Liver (tissue), 3 donors: ENCODE measurements at regions not wholly inside any gene's neighbourhood (a gene's known extent, or its start where the extent isn't known, plus 50 kb on each side); places are given as distances from the start of the nearest gene placed in this dataset.

Source experiments
- EGR1 ChIP-seq, 2 donors: IDR thresholded peaks; 2 replicates each; pipeline ENCODE4 v1.6.1; 2016 to 2018; ENCODE audit warnings: antibody characterized with exemption in 2 of 2, low read depth in 2 of 2
- GABPA ChIP-seq, 2 donors: IDR thresholded peaks in 1 of 2; conservative IDR thresholded peaks in 1 of 2; 2 replicates each; pipeline ENCODE4 v1.6.1; 2016; ENCODE audit warnings: antibody characterized with exemption in 2 of 2, mild to moderate bottlenecking in 1 of 2, moderate library complexity in 1 of 2
- HNF4A ChIP-seq, 2 donors: conservative IDR thresholded peaks; 2 replicates each; pipeline ENCODE4 v1.6.1; 2016; ENCODE audit warnings: antibody characterized with exemption in 2 of 2, mild to moderate bottlenecking in 2 of 2
- JUND ChIP-seq, 2 donors: IDR thresholded peaks; 2 replicates each; pipeline ENCODE4 v1.6.1; 2016; ENCODE audit warnings: antibody characterized with exemption in 2 of 2
- RAD21 ChIP-seq, 2 donors: IDR thresholded peaks; 2 replicates each; pipeline ENCODE4 v1.6.1; 2016; ENCODE audit warnings: antibody characterized with exemption in 2 of 2, mild to moderate bottlenecking in 2 of 2
- RXRA ChIP-seq, 2 donors: IDR thresholded peaks; 2 replicates each; pipeline ENCODE4 v1.6.1; 2017 to 2018; ENCODE audit warnings: antibody characterized with exemption in 2 of 2, mild to moderate bottlenecking in 1 of 2
- SP1 ChIP-seq: IDR thresholded peaks from 2 replicates; pipeline ENCODE4 v1.6.1; 2018; ENCODE audit warnings: antibody characterized with exemption, mild to moderate bottlenecking
- TAF1 ChIP-seq: conservative IDR thresholded peaks from 2 replicates; pipeline ENCODE4 v1.6.1; 2016; ENCODE audit warnings: antibody characterized with exemption, mild to moderate bottlenecking
- YY1 ChIP-seq: IDR thresholded peaks from 2 replicates; pipeline ENCODE4 v1.6.1; 2016; ENCODE audit warnings: antibody characterized with exemption, mild to moderate bottlenecking
- TF ChIP-seq, protein P1 (sequence below): fragments of 150-350 bp; IDR thresholded peaks from 2 replicates; pipeline ENCODE4 v1.5.1; 2017; ENCODE audit warnings: improper control_type of control experiment, low read depth, low read length; ENCODE audit not compliant: missing input control
- TF ChIP-seq, protein P2 (sequence below): IDR thresholded peaks from 2 replicates; pipeline ENCODE4 v1.6.1; 2016; ENCODE audit warnings: antibody characterized with exemption
- TF ChIP-seq, protein P3 (sequence below): IDR thresholded peaks from 2 replicates; pipeline ENCODE4 v1.6.1; 2016; ENCODE audit warnings: antibody characterized with exemption
- TF ChIP-seq, protein P4 (sequence below): IDR thresholded peaks from 2 replicates; pipeline ENCODE4 v1.6.1; 2016; ENCODE audit warnings: antibody characterized with exemption, mild to moderate bottlenecking
- donor health status: healthy.
- donor health status: healthy.

DNA sequence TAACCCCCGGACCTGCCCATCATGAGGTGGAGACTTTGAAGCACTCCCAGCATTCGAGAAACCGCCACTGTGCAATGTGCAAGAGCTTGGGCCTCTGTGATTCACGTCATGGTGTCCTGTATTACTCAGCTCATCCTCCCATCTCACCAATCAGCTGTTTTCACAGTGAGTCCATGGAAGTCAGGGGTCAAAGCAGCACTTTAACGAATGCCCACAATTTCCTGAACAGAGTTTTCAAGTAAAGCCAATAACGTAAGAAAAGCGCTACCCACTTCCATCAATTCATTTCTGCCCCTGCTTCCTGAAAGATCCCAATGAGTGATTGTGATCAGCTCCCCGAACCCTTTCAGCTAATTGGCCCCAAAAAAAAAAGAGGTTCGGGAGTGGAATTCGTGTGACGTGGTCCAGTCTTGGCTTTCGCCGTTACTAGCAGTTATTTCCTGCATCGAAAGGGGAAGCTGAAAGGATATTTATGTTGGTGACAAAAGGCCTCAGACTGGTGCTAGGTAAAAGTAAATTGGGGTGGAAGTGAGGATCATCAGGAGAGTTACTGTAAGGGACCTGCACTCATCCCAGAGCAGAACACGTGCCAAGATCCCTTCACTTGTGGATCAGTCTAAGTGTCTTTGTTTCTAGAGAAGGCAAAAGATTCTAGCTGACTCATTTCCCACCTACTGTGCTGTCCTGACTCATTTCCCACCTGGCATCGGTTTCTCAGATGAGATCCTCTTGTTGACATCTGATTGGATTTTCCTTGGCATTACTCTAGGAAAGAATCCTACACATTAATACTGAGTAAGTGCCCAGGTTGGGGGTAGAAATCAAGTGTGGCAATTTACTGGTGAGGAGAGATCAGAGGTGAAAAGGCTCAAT is 136.7 kb upstream of the NUDT7 start:
- TF ChIP-seq, protein P1, sequence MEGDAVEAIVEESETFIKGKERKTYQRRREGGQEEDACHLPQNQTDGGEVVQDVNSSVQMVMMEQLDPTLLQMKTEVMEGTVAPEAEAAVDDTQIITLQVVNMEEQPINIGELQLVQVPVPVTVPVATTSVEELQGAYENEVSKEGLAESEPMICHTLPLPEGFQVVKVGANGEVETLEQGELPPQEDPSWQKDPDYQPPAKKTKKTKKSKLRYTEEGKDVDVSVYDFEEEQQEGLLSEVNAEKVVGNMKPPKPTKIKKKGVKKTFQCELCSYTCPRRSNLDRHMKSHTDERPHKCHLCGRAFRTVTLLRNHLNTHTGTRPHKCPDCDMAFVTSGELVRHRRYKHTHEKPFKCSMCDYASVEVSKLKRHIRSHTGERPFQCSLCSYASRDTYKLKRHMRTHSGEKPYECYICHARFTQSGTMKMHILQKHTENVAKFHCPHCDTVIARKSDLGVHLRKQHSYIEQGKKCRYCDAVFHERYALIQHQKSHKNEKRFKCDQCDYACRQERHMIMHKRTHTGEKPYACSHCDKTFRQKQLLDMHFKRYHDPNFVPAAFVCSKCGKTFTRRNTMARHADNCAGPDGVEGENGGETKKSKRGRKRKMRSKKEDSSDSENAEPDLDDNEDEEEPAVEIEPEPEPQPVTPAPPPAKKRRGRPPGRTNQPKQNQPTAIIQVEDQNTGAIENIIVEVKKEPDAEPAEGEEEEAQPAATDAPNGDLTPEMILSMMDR = no peak
- TF ChIP-seq, protein P2, sequence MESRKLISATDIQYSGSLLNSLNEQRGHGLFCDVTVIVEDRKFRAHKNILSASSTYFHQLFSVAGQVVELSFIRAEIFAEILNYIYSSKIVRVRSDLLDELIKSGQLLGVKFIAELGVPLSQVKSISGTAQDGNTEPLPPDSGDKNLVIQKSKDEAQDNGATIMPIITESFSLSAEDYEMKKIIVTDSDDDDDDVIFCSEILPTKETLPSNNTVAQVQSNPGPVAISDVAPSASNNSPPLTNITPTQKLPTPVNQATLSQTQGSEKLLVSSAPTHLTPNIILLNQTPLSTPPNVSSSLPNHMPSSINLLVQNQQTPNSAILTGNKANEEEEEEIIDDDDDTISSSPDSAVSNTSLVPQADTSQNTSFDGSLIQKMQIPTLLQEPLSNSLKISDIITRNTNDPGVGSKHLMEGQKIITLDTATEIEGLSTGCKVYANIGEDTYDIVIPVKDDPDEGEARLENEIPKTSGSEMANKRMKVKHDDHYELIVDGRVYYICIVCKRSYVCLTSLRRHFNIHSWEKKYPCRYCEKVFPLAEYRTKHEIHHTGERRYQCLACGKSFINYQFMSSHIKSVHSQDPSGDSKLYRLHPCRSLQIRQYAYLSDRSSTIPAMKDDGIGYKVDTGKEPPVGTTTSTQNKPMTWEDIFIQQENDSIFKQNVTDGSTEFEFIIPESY = no peak
- TF ChIP-seq, protein P3, sequence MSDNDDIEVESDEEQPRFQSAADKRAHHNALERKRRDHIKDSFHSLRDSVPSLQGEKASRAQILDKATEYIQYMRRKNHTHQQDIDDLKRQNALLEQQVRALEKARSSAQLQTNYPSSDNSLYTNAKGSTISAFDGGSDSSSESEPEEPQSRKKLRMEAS = no peak
- TF ChIP-seq RAD21 (IDR thresholded peaks at IDR 0.05) = no peak
- TF ChIP-seq TAF1 = no peak
- no peak for TF ChIP-seq HNF4A (conservative IDR thresholded peaks at IDR 0.05)
- TF ChIP-seq, protein P4, sequence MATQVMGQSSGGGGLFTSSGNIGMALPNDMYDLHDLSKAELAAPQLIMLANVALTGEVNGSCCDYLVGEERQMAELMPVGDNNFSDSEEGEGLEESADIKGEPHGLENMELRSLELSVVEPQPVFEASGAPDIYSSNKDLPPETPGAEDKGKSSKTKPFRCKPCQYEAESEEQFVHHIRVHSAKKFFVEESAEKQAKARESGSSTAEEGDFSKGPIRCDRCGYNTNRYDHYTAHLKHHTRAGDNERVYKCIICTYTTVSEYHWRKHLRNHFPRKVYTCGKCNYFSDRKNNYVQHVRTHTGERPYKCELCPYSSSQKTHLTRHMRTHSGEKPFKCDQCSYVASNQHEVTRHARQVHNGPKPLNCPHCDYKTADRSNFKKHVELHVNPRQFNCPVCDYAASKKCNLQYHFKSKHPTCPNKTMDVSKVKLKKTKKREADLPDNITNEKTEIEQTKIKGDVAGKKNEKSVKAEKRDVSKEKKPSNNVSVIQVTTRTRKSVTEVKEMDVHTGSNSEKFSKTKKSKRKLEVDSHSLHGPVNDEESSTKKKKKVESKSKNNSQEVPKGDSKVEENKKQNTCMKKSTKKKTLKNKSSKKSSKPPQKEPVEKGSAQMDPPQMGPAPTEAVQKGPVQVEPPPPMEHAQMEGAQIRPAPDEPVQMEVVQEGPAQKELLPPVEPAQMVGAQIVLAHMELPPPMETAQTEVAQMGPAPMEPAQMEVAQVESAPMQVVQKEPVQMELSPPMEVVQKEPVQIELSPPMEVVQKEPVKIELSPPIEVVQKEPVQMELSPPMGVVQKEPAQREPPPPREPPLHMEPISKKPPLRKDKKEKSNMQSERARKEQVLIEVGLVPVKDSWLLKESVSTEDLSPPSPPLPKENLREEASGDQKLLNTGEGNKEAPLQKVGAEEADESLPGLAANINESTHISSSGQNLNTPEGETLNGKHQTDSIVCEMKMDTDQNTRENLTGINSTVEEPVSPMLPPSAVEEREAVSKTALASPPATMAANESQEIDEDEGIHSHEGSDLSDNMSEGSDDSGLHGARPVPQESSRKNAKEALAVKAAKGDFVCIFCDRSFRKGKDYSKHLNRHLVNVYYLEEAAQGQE = no peak
- TF ChIP-seq SP1 = no peak
- TF ChIP-seq EGR1 (IDR thresholded peaks at IDR 0.05; ENCODE audit: low read depth in 2 of 2) = no peak
- no peak for TF ChIP-seq GABPA (IDR thresholded peaks at IDR 0.05 in 1 of 2, conservative IDR thresholded peaks at IDR 0.05 in 1 of 2)
- TF ChIP-seq JUND (IDR thresholded peaks at IDR 0.05) = no peak
- TF ChIP-seq YY1 = no peak
- TF ChIP-seq RXRA (IDR thresholded peaks at IDR 0.05) = no peak
